ENCODE measurements at regions not wholly inside any gene's neighbourhood (a gene's known extent, or its start where the extent isn't known, plus 50 kb on each side); places are given as distances from the start of the nearest gene placed in this dataset.

- no TSS peak for BruUV-seq (replicated peaks)
- no peak for DNase-seq
- H3K27ac Mint-ChIP-seq (ENCODE audit: unreplicated experiment): no peak overlapping the region
- H3K4me1 Mint-ChIP-seq (ENCODE audit: low read depth, unreplicated experiment): no peaks in the 10 kb centered on the region
- intact Hi-C loops (cut with micrococcal nuclease; ENCODE audit: unreplicated experiment): no loop called here
- H3K9me3 Mint-ChIP-seq (ENCODE audit: low read depth, unreplicated experiment): peaks cover 2% of the 10 kb centered on the region
- no peaks in the 10 kb centered on the region for H3K36me3 Mint-ChIP-seq (ENCODE audit: insufficient read depth, unreplicated experiment)
- CTCF ChIA-PET: no interaction called here
- TF ChIP-seq, protein P1, sequence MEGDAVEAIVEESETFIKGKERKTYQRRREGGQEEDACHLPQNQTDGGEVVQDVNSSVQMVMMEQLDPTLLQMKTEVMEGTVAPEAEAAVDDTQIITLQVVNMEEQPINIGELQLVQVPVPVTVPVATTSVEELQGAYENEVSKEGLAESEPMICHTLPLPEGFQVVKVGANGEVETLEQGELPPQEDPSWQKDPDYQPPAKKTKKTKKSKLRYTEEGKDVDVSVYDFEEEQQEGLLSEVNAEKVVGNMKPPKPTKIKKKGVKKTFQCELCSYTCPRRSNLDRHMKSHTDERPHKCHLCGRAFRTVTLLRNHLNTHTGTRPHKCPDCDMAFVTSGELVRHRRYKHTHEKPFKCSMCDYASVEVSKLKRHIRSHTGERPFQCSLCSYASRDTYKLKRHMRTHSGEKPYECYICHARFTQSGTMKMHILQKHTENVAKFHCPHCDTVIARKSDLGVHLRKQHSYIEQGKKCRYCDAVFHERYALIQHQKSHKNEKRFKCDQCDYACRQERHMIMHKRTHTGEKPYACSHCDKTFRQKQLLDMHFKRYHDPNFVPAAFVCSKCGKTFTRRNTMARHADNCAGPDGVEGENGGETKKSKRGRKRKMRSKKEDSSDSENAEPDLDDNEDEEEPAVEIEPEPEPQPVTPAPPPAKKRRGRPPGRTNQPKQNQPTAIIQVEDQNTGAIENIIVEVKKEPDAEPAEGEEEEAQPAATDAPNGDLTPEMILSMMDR (IDR thresholded peaks at IDR 0.05; ENCODE audit: unreplicated experiment): no peak
- no peak overlapping the region for H3K4me3 Mint-ChIP-seq (ENCODE audit: low read depth, unreplicated experiment)
- peaks cover 8% of the 10 kb centered on the region for H3K27me3 Mint-ChIP-seq (ENCODE audit: unreplicated experiment)
These were observed 211.2 kb downstream of the NXNL2 start for GRCh38 chr9:88746029-88746742.

GRCh38 chr9:88746743-88747398 is 211.9 kb downstream of the NXNL2 start:
- H3K36me3 Mint-ChIP-seq (ENCODE audit: insufficient read depth, unreplicated experiment): no peaks in the 10 kb centered on the region
- TF ChIP-seq, protein P1 (IDR thresholded peaks at IDR 0.05; ENCODE audit: unreplicated experiment): no peak
- H3K9me3 Mint-ChIP-seq (ENCODE audit: low read depth, unreplicated experiment): peaks cover 2% of the 10 kb centered on the region
- DNase-seq: no peak
- peaks cover 8% of the 10 kb centered on the region for H3K27me3 Mint-ChIP-seq (ENCODE audit: unreplicated experiment)
- no peak overlapping the region for H3K4me3 Mint-ChIP-seq (ENCODE audit: low read depth, unreplicated experiment)
- H3K27ac Mint-ChIP-seq (ENCODE audit: unreplicated experiment): no peak overlapping the region
- CTCF ChIA-PET: no interaction called here
- no TSS peak for BruUV-seq (replicated peaks)
- no peaks in the 10 kb centered on the region for H3K4me1 Mint-ChIP-seq (ENCODE audit: low read depth, unreplicated experiment)
- intact Hi-C loops (cut with micrococcal nuclease; ENCODE audit: unreplicated experiment): no loop called here

DNA sequence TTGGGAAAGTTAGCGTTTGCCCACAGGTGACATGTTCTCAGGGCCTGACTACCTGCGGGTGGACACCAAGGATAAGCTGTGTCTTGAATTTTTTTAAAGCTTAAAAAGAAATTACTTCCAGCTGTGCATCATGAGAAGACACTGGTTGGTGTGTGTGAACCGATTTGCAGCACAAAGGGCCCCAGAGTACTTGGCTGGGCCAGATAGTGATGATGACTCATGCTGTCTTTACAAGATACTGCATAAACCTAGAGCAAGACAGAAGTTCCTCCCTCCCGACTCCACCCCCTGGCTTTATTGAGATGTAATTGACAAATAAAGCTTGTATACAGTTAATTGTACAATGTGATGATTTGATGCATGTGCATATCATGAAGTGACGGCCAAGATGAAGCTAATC is 212.8 kb downstream of the NXNL2 start:
- BruUV-seq (replicated peaks): no TSS peak
- peaks cover 2% of the 10 kb centered on the region for H3K9me3 Mint-ChIP-seq (ENCODE audit: low read depth, unreplicated experiment)
- peaks cover 8% of the 10 kb centered on the region for H3K27me3 Mint-ChIP-seq (ENCODE audit: unreplicated experiment)
- H3K4me3 Mint-ChIP-seq (ENCODE audit: low read depth, unreplicated experiment): no peak overlapping the region
- TF ChIP-seq, protein P1 (IDR thresholded peaks at IDR 0.05; ENCODE audit: unreplicated experiment): no peak
- no peaks in the 10 kb centered on the region for H3K4me1 Mint-ChIP-seq (ENCODE audit: low read depth, unreplicated experiment)
- CTCF ChIA-PET: no interaction called here
- H3K36me3 Mint-ChIP-seq (ENCODE audit: insufficient read depth, unreplicated experiment): no peaks in the 10 kb centered on the region
- DNase-seq: no peak
- H3K27ac Mint-ChIP-seq (ENCODE audit: unreplicated experiment): no peak overlapping the region
- intact Hi-C loops (cut with micrococcal nuclease; ENCODE audit: unreplicated experiment): no loop called here

DNA sequence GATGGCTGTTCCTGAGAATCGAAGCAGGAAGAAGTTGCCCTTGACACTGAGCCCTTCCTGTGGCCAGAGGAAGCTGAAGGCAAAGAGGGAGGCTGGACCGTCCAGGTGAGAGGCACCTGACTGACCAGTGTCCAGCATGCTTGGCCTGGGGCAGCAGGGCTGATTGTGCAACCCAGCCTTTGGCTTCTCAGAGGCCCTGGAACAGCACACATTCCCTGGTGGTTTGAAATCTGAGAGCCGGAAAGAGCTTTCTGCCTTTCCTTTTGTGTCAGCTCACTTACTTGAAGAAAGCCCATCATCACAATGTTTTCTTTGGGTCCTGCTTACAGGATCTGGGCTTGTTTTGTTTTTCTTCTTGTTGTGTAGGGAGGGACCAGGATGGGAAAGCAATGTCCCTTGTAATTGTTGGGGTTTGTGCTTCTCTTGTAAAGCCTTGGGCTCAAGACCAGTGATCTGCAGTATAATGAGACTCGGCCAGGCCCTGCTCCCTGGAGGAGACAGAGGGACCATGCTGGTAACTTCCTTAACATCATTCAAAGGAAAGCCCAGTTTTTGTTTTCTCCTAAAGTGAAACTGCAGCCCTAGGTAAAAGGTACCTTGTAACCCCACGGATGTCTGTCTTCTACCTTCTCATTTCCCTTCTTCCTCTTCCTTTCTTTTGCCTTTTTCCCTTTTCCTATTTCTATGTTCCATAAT is 213.7 kb downstream of the NXNL2 start:
- intact Hi-C loops (cut with micrococcal nuclease; ENCODE audit: unreplicated experiment): no loop called here
- no peak overlapping the region for H3K27ac Mint-ChIP-seq (ENCODE audit: unreplicated experiment)
- no peaks in the 10 kb centered on the region for H3K4me1 Mint-ChIP-seq (ENCODE audit: low read depth, unreplicated experiment)
- CTCF ChIA-PET: interaction anchor here (0.5 kb wide), 1 partner anchor 235 kb away, joined by 3 read pairs; no protein-coding TSS in a partner anchor
- DNase-seq: no peak
- peaks cover 2% of the 10 kb centered on the region for H3K9me3 Mint-ChIP-seq (ENCODE audit: low read depth, unreplicated experiment)
- TF ChIP-seq, protein P1 (IDR thresholded peaks at IDR 0.05; ENCODE audit: unreplicated experiment): no peak
- H3K27me3 Mint-ChIP-seq (ENCODE audit: unreplicated experiment): peaks cover 8% of the 10 kb centered on the region
- H3K4me3 Mint-ChIP-seq (ENCODE audit: low read depth, unreplicated experiment): no peak overlapping the region
- no TSS peak for BruUV-seq (replicated peaks)
- no peaks in the 10 kb centered on the region for H3K36me3 Mint-ChIP-seq (ENCODE audit: insufficient read depth, unreplicated experiment)

Data from Calu3 (cell line).